ENCODE measurements at regions not wholly inside any gene's neighbourhood (a gene's known extent, or its start where the extent isn't known, plus 50 kb on each side); places are given as distances from the start of the nearest gene placed in this dataset.

GRCh38 chr13:97120346-97120745, 101.8 kb upstream of the MBNL2 start:
- Histone ChIP-seq H3K27ac (no peak overlapping the region), H3K4me3 (no peak overlapping the region), H3K9me3 (no peaks in the 10 kb centered on the region), H3K27me3 (replicated peaks in 1 of 7) (peaks cover 0 to 8% (median 0%) of the 10 kb centered on the region in 7 donors), H3K4me1 (peaks cover 0 to 19% (median 0%) of the 10 kb centered on the region in 6 donors), H3K36me3 (no peaks in the 10 kb centered on the region)
- 71 to 93% (median 83%) methylated on average over 2 of the region's 2 CpGs for WGBS, 5 donors
- DNase-seq = no peak
- TF ChIP-seq POLR2AphosphoS5 (IDR thresholded peaks at IDR 0.05) (no peak), POLR2A (IDR thresholded peaks at IDR 0.05) (no peak)
- TF ChIP-seq, protein P1, sequence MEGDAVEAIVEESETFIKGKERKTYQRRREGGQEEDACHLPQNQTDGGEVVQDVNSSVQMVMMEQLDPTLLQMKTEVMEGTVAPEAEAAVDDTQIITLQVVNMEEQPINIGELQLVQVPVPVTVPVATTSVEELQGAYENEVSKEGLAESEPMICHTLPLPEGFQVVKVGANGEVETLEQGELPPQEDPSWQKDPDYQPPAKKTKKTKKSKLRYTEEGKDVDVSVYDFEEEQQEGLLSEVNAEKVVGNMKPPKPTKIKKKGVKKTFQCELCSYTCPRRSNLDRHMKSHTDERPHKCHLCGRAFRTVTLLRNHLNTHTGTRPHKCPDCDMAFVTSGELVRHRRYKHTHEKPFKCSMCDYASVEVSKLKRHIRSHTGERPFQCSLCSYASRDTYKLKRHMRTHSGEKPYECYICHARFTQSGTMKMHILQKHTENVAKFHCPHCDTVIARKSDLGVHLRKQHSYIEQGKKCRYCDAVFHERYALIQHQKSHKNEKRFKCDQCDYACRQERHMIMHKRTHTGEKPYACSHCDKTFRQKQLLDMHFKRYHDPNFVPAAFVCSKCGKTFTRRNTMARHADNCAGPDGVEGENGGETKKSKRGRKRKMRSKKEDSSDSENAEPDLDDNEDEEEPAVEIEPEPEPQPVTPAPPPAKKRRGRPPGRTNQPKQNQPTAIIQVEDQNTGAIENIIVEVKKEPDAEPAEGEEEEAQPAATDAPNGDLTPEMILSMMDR (IDR thresholded peaks at IDR 0.05 in 8 of 11, conservative IDR thresholded peaks at IDR 0.05 in 3 of 11) = no peak
- intact Hi-C loops (cut with DNase I; ENCODE audit: low total_unique reads) = no loop called here

GRCh38 chr13:97120976-97121375, 101.2 kb upstream of the MBNL2 start:
- H3K27ac ChIP-seq = no peak overlapping the region
- 81 to 95% (median 92%) methylated on average over 1 of the region's 1 CpG for WGBS, 5 donors
- H3K4me1 ChIP-seq = peaks cover 0 to 22% (median 0%) of the 10 kb centered on the region in 6 donors
- no peak for TF ChIP-seq POLR2A (IDR thresholded peaks at IDR 0.05)
- TF ChIP-seq, protein P1 (IDR thresholded peaks at IDR 0.05 in 8 of 11, conservative IDR thresholded peaks at IDR 0.05 in 3 of 11) = no peak
- TF ChIP-seq POLR2AphosphoS5 (IDR thresholded peaks at IDR 0.05) = no peak
- no peak for DNase-seq
- no peaks in the 10 kb centered on the region for H3K9me3 ChIP-seq
- intact Hi-C loops (cut with DNase I; ENCODE audit: low total_unique reads) = no loop called here
- H3K27me3 ChIP-seq (replicated peaks in 1 of 7) = peaks cover 0 to 6% (median 0%) of the 10 kb centered on the region in 7 donors
- H3K4me3 ChIP-seq = no peak overlapping the region
- H3K36me3 ChIP-seq = no peaks in the 10 kb centered on the region

GRCh38 chr13:97121894-97122293, 100.2 kb upstream of the MBNL2 start:
- peaks cover 0 to 13% (median 0%) of the 10 kb centered on the region in 6 donors for H3K4me1 ChIP-seq
- no peaks in the 10 kb centered on the region for H3K36me3 ChIP-seq
- peaks cover 0 to 6% (median 0%) of the 10 kb centered on the region in 7 donors for H3K27me3 ChIP-seq (replicated peaks in 1 of 7)
- H3K27ac ChIP-seq = no peak overlapping the region
- no peak overlapping the region for H3K4me3 ChIP-seq
- intact Hi-C loops (cut with DNase I; ENCODE audit: low total_unique reads) = no loop called here
- no peaks in the 10 kb centered on the region for H3K9me3 ChIP-seq
- TF ChIP-seq, protein P1 (IDR thresholded peaks at IDR 0.05 in 8 of 11, conservative IDR thresholded peaks at IDR 0.05 in 3 of 11) = no peak
- no peak for TF ChIP-seq POLR2AphosphoS5 (IDR thresholded peaks at IDR 0.05)
- no peak for TF ChIP-seq POLR2A (IDR thresholded peaks at IDR 0.05)
- no peak for DNase-seq

GRCh38 chr13:97122381-97122996, 99.6 kb upstream of the MBNL2 start:
- intact Hi-C loops (cut with DNase I; ENCODE audit: low total_unique reads) = no loop called here
- Histone ChIP-seq H3K27me3 (replicated peaks in 1 of 7) (peaks cover 0 to 6% (median 0%) of the 10 kb centered on the region in 7 donors), H3K36me3 (no peaks in the 10 kb centered on the region), H3K27ac (no peak overlapping the region), H3K4me3 (no peak overlapping the region), H3K9me3 (no peaks in the 10 kb centered on the region), H3K4me1 (peaks cover 0 to 11% (median 0%) of the 10 kb centered on the region in 6 donors)
- 80 to 90% (median 83%) methylated on average over 4 of the region's 4 CpGs for WGBS, 5 donors
- no peak for TF ChIP-seq POLR2A (IDR thresholded peaks at IDR 0.05)
- DNase-seq = no peak

Data from spleen (tissue), 11 donors.